ENCODE measurements at regions not wholly inside any gene's neighbourhood (a gene's known extent, or its start where the extent isn't known, plus 50 kb on each side); places are given as distances from the start of the nearest gene placed in this dataset.
A peak's percentile ranks its signal among the peaks of the same experiment; 100 is the strongest.

- H3K4me3 Mint-ChIP-seq = no peak overlapping the region
- H3K9me3 Mint-ChIP-seq = no peaks in the 10 kb centered on the region
- DNase-seq (ENCODE audit: low spot score) = no peak
- H3K36me3 Mint-ChIP-seq = no peaks in the 10 kb centered on the region
- H3K27ac Mint-ChIP-seq = no peak overlapping the region
- H3K27me3 Mint-ChIP-seq (ENCODE audit: low read depth) = no peaks in the 10 kb centered on the region
- peaks cover 20% of the 10 kb centered on the region for H3K4me1 Mint-ChIP-seq
- no peak for ATAC-seq
- ChIA-PET POLR2A (no interaction called here), CTCF (no interaction called here)
- TF ChIP-seq ZNF396 (CRISPR knock-in tag; IDR thresholded peaks at IDR 0.05; ENCODE audit: borderline replicate concordance) (no peak), NFE2L1 (CRISPR knock-in tag; IDR thresholded peaks at IDR 0.05) (no peak), ZNF219 (CRISPR knock-in tag; IDR thresholded peaks at IDR 0.05; ENCODE audit: borderline replicate concordance) (no peak), ZNF138 (CRISPR knock-in tag; conservative IDR thresholded peaks at IDR 0.05) (no peak), GTF2I (CRISPR knock-in tag; conservative IDR thresholded peaks at IDR 0.05) (no peak), AFF4 (CRISPR knock-in tag; IDR thresholded peaks at IDR 0.05; ENCODE audit: borderline replicate concordance) (no peak), MAX (CRISPR knock-in tag; IDR thresholded peaks at IDR 0.05) (no peak)
These were observed 295.1 kb upstream of the RND3 start for GRCh38 chr2:150782613-150783012.

DNA sequence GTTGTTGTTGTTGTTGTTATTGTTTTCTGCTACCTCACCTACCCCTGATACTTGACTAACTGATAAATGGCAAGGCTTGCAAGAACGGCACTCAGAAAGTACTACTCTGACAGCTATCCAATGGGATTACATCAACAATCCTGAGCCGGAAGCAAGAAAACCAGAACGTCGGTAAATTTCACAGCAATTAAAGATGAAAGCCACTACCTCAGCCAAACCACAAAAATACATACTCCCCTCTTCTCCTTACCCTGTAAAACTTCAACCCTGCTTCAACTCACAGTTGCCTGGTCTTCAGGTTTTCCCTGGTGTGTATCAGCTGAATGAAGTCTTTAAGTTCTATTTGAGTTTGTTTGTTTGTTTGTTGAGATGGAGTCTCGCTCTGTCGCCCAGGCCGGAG, 293.7 kb upstream of the RND3 start:
- DNase-seq (ENCODE audit: low spot score) (no peak), ATAC-seq (no peak)
- CTCF ChIA-PET = no interaction called here
- Mint-ChIP-seq H3K4me3 (no peak overlapping the region), H3K27me3 (ENCODE audit: low read depth) (no peaks in the 10 kb centered on the region), H3K27ac (0 out of 2 replicates have a peak overlapping the region, but pooled peaks have one; percentile 31), H3K36me3 (no peaks in the 10 kb centered on the region), H3K9me3 (no peaks in the 10 kb centered on the region), H3K4me1 (peaks cover 20% of the 10 kb centered on the region)
- TF ChIP-seq ZBTB43 (CRISPR knock-in tag; IDR thresholded peaks at IDR 0.05) = no peak
- TF ChIP-seq ELF4 (CRISPR knock-in tag; IDR thresholded peaks at IDR 0.05; ENCODE audit: low read depth) = no peak
- TF ChIP-seq, protein P1, sequence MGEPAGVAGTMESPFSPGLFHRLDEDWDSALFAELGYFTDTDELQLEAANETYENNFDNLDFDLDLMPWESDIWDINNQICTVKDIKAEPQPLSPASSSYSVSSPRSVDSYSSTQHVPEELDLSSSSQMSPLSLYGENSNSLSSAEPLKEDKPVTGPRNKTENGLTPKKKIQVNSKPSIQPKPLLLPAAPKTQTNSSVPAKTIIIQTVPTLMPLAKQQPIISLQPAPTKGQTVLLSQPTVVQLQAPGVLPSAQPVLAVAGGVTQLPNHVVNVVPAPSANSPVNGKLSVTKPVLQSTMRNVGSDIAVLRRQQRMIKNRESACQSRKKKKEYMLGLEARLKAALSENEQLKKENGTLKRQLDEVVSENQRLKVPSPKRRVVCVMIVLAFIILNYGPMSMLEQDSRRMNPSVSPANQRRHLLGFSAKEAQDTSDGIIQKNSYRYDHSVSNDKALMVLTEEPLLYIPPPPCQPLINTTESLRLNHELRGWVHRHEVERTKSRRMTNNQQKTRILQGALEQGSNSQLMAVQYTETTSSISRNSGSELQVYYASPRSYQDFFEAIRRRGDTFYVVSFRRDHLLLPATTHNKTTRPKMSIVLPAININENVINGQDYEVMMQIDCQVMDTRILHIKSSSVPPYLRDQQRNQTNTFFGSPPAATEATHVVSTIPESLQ (CRISPR knock-in tag; IDR thresholded peaks at IDR 0.05) = no peak
- TF ChIP-seq, protein P2, sequence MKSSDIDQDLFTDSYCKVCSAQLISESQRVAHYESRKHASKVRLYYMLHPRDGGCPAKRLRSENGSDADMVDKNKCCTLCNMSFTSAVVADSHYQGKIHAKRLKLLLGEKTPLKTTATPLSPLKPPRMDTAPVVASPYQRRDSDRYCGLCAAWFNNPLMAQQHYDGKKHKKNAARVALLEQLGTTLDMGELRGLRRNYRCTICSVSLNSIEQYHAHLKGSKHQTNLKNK (CRISPR knock-in tag; IDR thresholded peaks at IDR 0.05) = no peak
- no peak for TF ChIP-seq E2F5 (CRISPR knock-in tag; IDR thresholded peaks at IDR 0.05)
- no peak for TF ChIP-seq ZBTB21 (CRISPR knock-in tag; IDR thresholded peaks at IDR 0.05; ENCODE audit: borderline replicate concordance)
- TF ChIP-seq RORB (CRISPR knock-in tag; IDR thresholded peaks at IDR 0.05) = no peak
- TF ChIP-seq IRF2 (CRISPR knock-in tag; IDR thresholded peaks at IDR 0.05; ENCODE audit: borderline replicate concordance, low read depth) = no peak
- POLR2A ChIA-PET = no interaction called here

Data from WTC11 (cell line).